Central memory CD4-positive, alpha-beta T cell (primary cell): ENCODE measurements at regions not wholly inside any gene's neighbourhood (a gene's known extent, or its start where the extent isn't known, plus 50 kb on each side); places are given as distances from the start of the nearest gene placed in this dataset.
"Not testable (repeated sequence)": the region's sequence is repeated elsewhere in the genome, so short reads cannot be mapped to it uniquely, and the experiment has no call there.

Source experiments
- DNase-seq: peaks from one replicate; pipeline ENCODE4 v3.0.0; 2022

GRCh38 chr12:85425926-85426325, 145.9 kb downstream of the ALX1 start:
- no peak for DNase-seq

GRCh38 chr12:85433148-85433547, 153.1 kb downstream of the ALX1 start:
- not testable (repeated sequence) for DNase-seq

- no peak for DNase-seq
Observed at GRCh38 chr12:85440271-85440670, 160.3 kb downstream of the ALX1 start.

- no peak for DNase-seq
Observed at GRCh38 chr12:85441025-85441424, 161.0 kb downstream of the ALX1 start.

GRCh38 chr12:85441741-85442140, 161.7 kb downstream of the ALX1 start:
- no peak for DNase-seq

GRCh38 chr12:85445060-85445938, 165.3 kb downstream of the ALX1 start:
- no peak for DNase-seq

GRCh38 chr12:85448031-85448430, 168.0 kb downstream of the ALX1 start:
- no peak for DNase-seq

- no peak for DNase-seq
Observed at GRCh38 chr12:85448548-85449139, 168.6 kb downstream of the ALX1 start.

GRCh38 chr12:85457016-85457415, 177.0 kb downstream of the ALX1 start:
- DNase-seq, result no peak

GRCh38 chr12:85461127-85461526, 181.1 kb downstream of the ALX1 start:
- DNase-seq, result no peak

GRCh38 chr12:85462888-85463287, 182.9 kb downstream of the ALX1 start:
- no peak for DNase-seq

GRCh38 chr12:85466890-85467289, 186.9 kb downstream of the ALX1 start:
- no peak for DNase-seq

- no peak for DNase-seq
Observed at GRCh38 chr12:85468356-85469157, 188.5 kb downstream of the ALX1 start.

- not testable (repeated sequence) for DNase-seq
Observed at GRCh38 chr12:85469158-85470086, 189.4 kb downstream of the ALX1 start.

GRCh38 chr12:85475277-85475676, 195.3 kb downstream of the ALX1 start:
- not testable (repeated sequence) for DNase-seq

- no peak for DNase-seq
Observed at GRCh38 chr12:85476756-85477155, 196.7 kb downstream of the ALX1 start.

GRCh38 chr12:85484387-85484786, 204.4 kb downstream of the ALX1 start:
- no peak for DNase-seq

- no peak for DNase-seq
Observed at GRCh38 chr12:85489194-85489593, 209.2 kb downstream of the ALX1 start.

GRCh38 chr12:85504164-85504563, 224.1 kb downstream of the ALX1 start:
- DNase-seq, result no peak

- no peak for DNase-seq
Observed at GRCh38 chr12:85504624-85505023, 224.6 kb downstream of the ALX1 start.

- no peak for DNase-seq
Observed at GRCh38 chr12:85507456-85507855, 227.4 kb downstream of the ALX1 start.
